Skeletal muscle satellite cell (primary cell): ENCODE measurements at regions not wholly inside any gene's neighbourhood (a gene's known extent, or its start where the extent isn't known, plus 50 kb on each side); places are given as distances from the start of the nearest gene placed in this dataset.
"Not testable (repeated sequence)": the region's sequence is repeated elsewhere in the genome, so short reads cannot be mapped to it uniquely, and the experiment has no call there.

ENCODE experiments used
- H3K27me3 ChIP-seq: 2 replicates; pipeline ENCODE4 v1.7.0; 2013; ENCODE audit warnings: low read length; ENCODE audit not compliant: control insufficient read depth, insufficient read depth
- H3K36me3 ChIP-seq: 2 replicates; pipeline ENCODE4 v1.7.0; 2013; ENCODE audit warnings: mild to moderate bottlenecking, control low read depth, low read length; ENCODE audit not compliant: insufficient read depth
- H3K4me1 ChIP-seq: 2 replicates; pipeline ENCODE4 v1.7.0; 2013; ENCODE audit warnings: low read length; ENCODE audit not compliant: control insufficient read depth, insufficient read depth
- H3K4me2 ChIP-seq: 2 replicates; pipeline ENCODE4 v1.7.0; 2013; ENCODE audit warnings: mild to moderate bottlenecking, low read length
- H3K4me3 ChIP-seq: 2 replicates; pipeline ENCODE4 v1.7.0; 2013; ENCODE audit warnings: low read length
- H3K9ac ChIP-seq: 2 replicates; pipeline ENCODE4 v1.7.0; 2013; ENCODE audit warnings: mild to moderate bottlenecking, low read depth, low read length, moderate library complexity
- H3K9me3 ChIP-seq: replicated peaks from 2 replicates; pipeline ENCODE4 v1.7.0; 2013; ENCODE audit warnings: mild to moderate bottlenecking, control low read depth, low read length

- no peak overlapping the region for H3K9ac ChIP-seq
- peaks cover 17% of the 10 kb centered on the region for H3K27me3 ChIP-seq
- H3K4me1 ChIP-seq: no peaks in the 10 kb centered on the region
- H3K9me3 ChIP-seq: no peaks in the 10 kb centered on the region
- H3K4me2 ChIP-seq: no peak overlapping the region
- H3K4me3 ChIP-seq: no peak overlapping the region
- no peaks in the 10 kb centered on the region for H3K36me3 ChIP-seq
Measured at GRCh38 chr1:112146201-112146715, 156.8 kb upstream of the KCND3 start.

GRCh38 chr1:112160214-112160613 lies 170.7 kb upstream of the KCND3 start:
- H3K27me3 ChIP-seq, H3K9me3 ChIP-seq, H3K4me3 ChIP-seq, H3K36me3 ChIP-seq, H3K4me2 ChIP-seq, H3K9ac ChIP-seq, H3K4me1 ChIP-seq: not testable (repeated sequence)

- H3K36me3 ChIP-seq: no peaks in the 10 kb centered on the region
- H3K27me3 ChIP-seq: peaks cover 4% of the 10 kb centered on the region
- no peaks in the 10 kb centered on the region for H3K9me3 ChIP-seq
- H3K4me2 ChIP-seq: no peak overlapping the region
- no peaks in the 10 kb centered on the region for H3K4me1 ChIP-seq
- H3K9ac ChIP-seq: no peak overlapping the region
- no peak overlapping the region for H3K4me3 ChIP-seq
Measured at GRCh38 chr1:112165375-112165774, 175.9 kb upstream of the KCND3 start.

- Histone ChIP-seq H3K9me3 (no peaks in the 10 kb centered on the region), H3K4me2 (no peak overlapping the region), H3K9ac (no peak overlapping the region), H3K4me1 (no peaks in the 10 kb centered on the region), H3K4me3 (no peak overlapping the region), H3K27me3 (peaks cover 4% of the 10 kb centered on the region), H3K36me3 (no peaks in the 10 kb centered on the region)
Measured at GRCh38 chr1:112169517-112169916, 180.0 kb upstream of the KCND3 start.

- Histone ChIP-seq H3K4me2 (no peak overlapping the region), H3K9ac (no peak overlapping the region), H3K4me1 (no peaks in the 10 kb centered on the region), H3K27me3 (no peaks in the 10 kb centered on the region), H3K36me3 (no peaks in the 10 kb centered on the region), H3K4me3 (no peak overlapping the region), H3K9me3 (no peaks in the 10 kb centered on the region)
Measured at GRCh38 chr1:112172294-112172882, 182.9 kb upstream of the KCND3 start.

- Histone ChIP-seq H3K4me3 (no peak overlapping the region), H3K27me3 (no peaks in the 10 kb centered on the region), H3K36me3 (no peaks in the 10 kb centered on the region), H3K4me1 (no peaks in the 10 kb centered on the region), H3K9me3 (no peaks in the 10 kb centered on the region), H3K9ac (no peak overlapping the region), H3K4me2 (no peak overlapping the region)
Measured at GRCh38 chr1:112177314-112177713, 187.8 kb upstream of the KCND3 start.

- H3K9me3 ChIP-seq: no peaks in the 10 kb centered on the region
- H3K4me2 ChIP-seq: no peak overlapping the region
- H3K27me3 ChIP-seq: peaks cover 8% of the 10 kb centered on the region
- no peaks in the 10 kb centered on the region for H3K36me3 ChIP-seq
- H3K9ac ChIP-seq: no peak overlapping the region
- no peaks in the 10 kb centered on the region for H3K4me1 ChIP-seq
- no peak overlapping the region for H3K4me3 ChIP-seq
Measured at GRCh38 chr1:112188611-112189010, 199.1 kb upstream of the KCND3 start.

- no peaks in the 10 kb centered on the region for H3K36me3 ChIP-seq
- H3K9ac ChIP-seq: no peak overlapping the region
- no peak overlapping the region for H3K4me2 ChIP-seq
- no peak overlapping the region for H3K4me3 ChIP-seq
- H3K9me3 ChIP-seq: no peaks in the 10 kb centered on the region
- no peaks in the 10 kb centered on the region for H3K4me1 ChIP-seq
- H3K27me3 ChIP-seq: no peaks in the 10 kb centered on the region
Measured at GRCh38 chr1:112196008-112196588, 199.9 kb upstream of the CTTNBP2NL start.

- Histone ChIP-seq H3K4me3 (no peak overlapping the region), H3K4me2 (no peak overlapping the region), H3K36me3 (no peaks in the 10 kb centered on the region), H3K9me3 (no peaks in the 10 kb centered on the region), H3K9ac (no peak overlapping the region), H3K4me1 (no peaks in the 10 kb centered on the region), H3K27me3 (no peaks in the 10 kb centered on the region)
Measured at GRCh38 chr1:112196731-112197130, 199.3 kb upstream of the CTTNBP2NL start.

GRCh38 chr1:112209493-112209892 lies 186.5 kb upstream of the CTTNBP2NL start:
- Histone ChIP-seq H3K36me3 (no peaks in the 10 kb centered on the region), H3K9me3 (no peaks in the 10 kb centered on the region), H3K9ac (no peak overlapping the region), H3K4me1 (no peaks in the 10 kb centered on the region), H3K4me3 (no peak overlapping the region), H3K4me2 (no peak overlapping the region), H3K27me3 (no peaks in the 10 kb centered on the region)

GRCh38 chr1:112219267-112219666 lies 176.7 kb upstream of the CTTNBP2NL start:
- Histone ChIP-seq H3K9me3 (no peaks in the 10 kb centered on the region), H3K4me3 (no peak overlapping the region), H3K9ac (no peak overlapping the region), H3K4me2 (no peak overlapping the region), H3K4me1 (no peaks in the 10 kb centered on the region), H3K36me3 (no peaks in the 10 kb centered on the region), H3K27me3 (peaks cover 3% of the 10 kb centered on the region)

- Histone ChIP-seq H3K27me3 (peaks cover 18% of the 10 kb centered on the region), H3K4me2 (no peak overlapping the region), H3K36me3 (no peaks in the 10 kb centered on the region), H3K4me1 (no peaks in the 10 kb centered on the region), H3K4me3 (no peak overlapping the region), H3K9me3 (no peaks in the 10 kb centered on the region), H3K9ac (no peak overlapping the region)
Measured at GRCh38 chr1:112230232-112230631, 165.8 kb upstream of the CTTNBP2NL start.
